ENCODE measurements at regions not wholly inside any gene's neighbourhood (a gene's known extent, or its start where the extent isn't known, plus 50 kb on each side); places are given as distances from the start of the nearest gene placed in this dataset.

DNA sequence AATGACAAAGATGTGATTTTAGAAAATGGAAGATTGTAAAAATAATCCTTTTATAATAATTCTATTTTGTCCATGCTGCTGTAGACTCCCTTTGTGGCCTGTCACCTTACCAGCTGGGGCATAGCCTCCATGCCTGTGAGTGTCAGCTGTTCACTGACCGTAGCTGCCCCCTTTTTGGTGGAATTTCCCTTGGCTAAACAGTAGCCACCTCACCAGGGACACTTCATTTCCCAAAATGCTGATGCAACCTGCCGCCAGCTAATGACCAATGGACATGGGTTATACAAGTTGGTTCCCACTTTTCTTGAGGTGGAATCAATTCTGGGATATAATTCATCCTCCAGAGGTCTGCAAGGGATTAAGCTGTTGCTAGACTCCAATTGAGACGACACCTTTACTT lies 368.4 kb downstream of the PRDM5 start:
- CTCF ChIA-PET = no interaction called here
- no peak overlapping the region for H3K18ac ChIP-seq (ENCODE audit: low read depth, low read length)

More for the DNA sequence above, 368.4 kb downstream of the PRDM5 start:
- dilution Hi-C loops (cut with HindIII; ENCODE audit: low sequenced_read_pairs, unreplicated experiment) (no loop called here), intact Hi-C loops (cut with micrococcal nuclease) (no loop called here), in situ Hi-C loops (cut with MboI; ENCODE audit: low sequenced_read_pairs) (no loop called here)
- ATAC-seq (ENCODE audit: low read depth) (no peak), DNase-seq (no peak)
- Histone ChIP-seq H3K27me3 (ENCODE audit: control insufficient read depth, insufficient read depth, low read length) (no peaks in the 10 kb centered on the region), H4K20me1 (ENCODE audit: insufficient read depth, low read length) (no peaks in the 10 kb centered on the region), H3K56ac (ENCODE audit: extremely low read depth, insufficient read depth, low read length) (no peak overlapping the region), H2AK9ac (replicated peaks; ENCODE audit: low read depth, low read length, poor library complexity) (no peak overlapping the region), H3K4ac (ENCODE audit: low read depth, low read length) (no peak overlapping the region), H2BK20ac (ENCODE audit: low read depth, low read length) (no peak overlapping the region), H3K14ac (replicated peaks; ENCODE audit: low read depth, low read length) (no peak overlapping the region), H3K79me1 (ENCODE audit: low read depth in 1 of 2, low read length in 2 of 2) (no peaks in the 10 kb centered on the region), H2BK15ac (ENCODE audit: low read depth, low read length) (no peak overlapping the region), H3K36me3 (ENCODE audit: control insufficient read depth, insufficient read depth, low read length) (no peaks in the 10 kb centered on the region), H3K27ac (ENCODE audit: insufficient read depth, low read length) (no peak overlapping the region), H2AK5ac (ENCODE audit: low read depth, low read length) (no peak overlapping the region), H2BK120ac (ENCODE audit: low read depth, low read length) (no peak overlapping the region), H3K9me3 (ENCODE audit: control insufficient read depth, insufficient read depth, low read length) (no peaks in the 10 kb centered on the region), H4K8ac (ENCODE audit: low read depth in 2 of 2, low read length in 2 of 2) (no peak overlapping the region), H4K5ac (ENCODE audit: low read depth, low read length) (no peak overlapping the region), H3K9me1 (ENCODE audit: insufficient read depth, low read length) (no peaks in the 10 kb centered on the region), H3K9ac (ENCODE audit: low read depth, low read length) (no peak overlapping the region), H2BK5ac (ENCODE audit: low read depth, low read length, poor library complexity, severe bottlenecking) (no peak overlapping the region), H2AFZ (replicated peaks; ENCODE audit: low read length, poor library complexity) (no peak overlapping the region), H3K23ac (ENCODE audit: low read depth, low read length) (no peak overlapping the region), H4K91ac (ENCODE audit: insufficient read depth, low read depth, low read length) (no peak overlapping the region), H3K4me3 (ENCODE audit: insufficient read depth, low read depth, low read length) (no peak overlapping the region), H3K4me1 (ENCODE audit: control insufficient read depth, insufficient read depth, low read length) (no peaks in the 10 kb centered on the region), H3K4me2 (ENCODE audit: low read depth, low read length) (no peak overlapping the region)
- no CpG with 5 or more reads among the region's 3 CpGs for WGBS, 2 experiments (ENCODE audit: extremely low coverage in 2 of 2, insufficient read length in 1 of 2)
- TF ChIP-seq CEBPB (IDR thresholded peaks at IDR 0.05; ENCODE audit: low read depth, low read length) (no peak), MXI1 (IDR thresholded peaks at IDR 0.05; ENCODE audit: borderline replicate concordance, low read depth, low read length) (no peak), SMC3 (IDR thresholded peaks at IDR 0.05; ENCODE audit: low read depth, low read length) (no peak), NFE2L2 (IDR thresholded peaks at IDR 0.05; ENCODE audit: low read depth, low read length) (no peak), MAZ (IDR thresholded peaks at IDR 0.05; ENCODE audit: borderline replicate concordance, low read depth, low read length) (no peak), RAD21 (IDR thresholded peaks at IDR 0.05; ENCODE audit: low read length) (no peak), POLR2A (IDR thresholded peaks at IDR 0.05; ENCODE audit: low read depth, low read length) (no peak), RCOR1 (IDR thresholded peaks at IDR 0.05; ENCODE audit: insufficient replicate concordance, low read length) (no peak), RFX5 (IDR thresholded peaks at IDR 0.05; ENCODE audit: low read depth, low read length) (no peak), MAFK (IDR thresholded peaks at IDR 0.05; ENCODE audit: low read depth, low read length) (no peak), BHLHE40 (IDR thresholded peaks at IDR 0.05; ENCODE audit: low read depth, low read length) (no peak), FOS (IDR thresholded peaks at IDR 0.05; ENCODE audit: low read depth, low read length) (no peak), CHD1 (IDR thresholded peaks at IDR 0.05; ENCODE audit: low read depth, low read length) (no peak)
- TF ChIP-seq, protein P1, sequence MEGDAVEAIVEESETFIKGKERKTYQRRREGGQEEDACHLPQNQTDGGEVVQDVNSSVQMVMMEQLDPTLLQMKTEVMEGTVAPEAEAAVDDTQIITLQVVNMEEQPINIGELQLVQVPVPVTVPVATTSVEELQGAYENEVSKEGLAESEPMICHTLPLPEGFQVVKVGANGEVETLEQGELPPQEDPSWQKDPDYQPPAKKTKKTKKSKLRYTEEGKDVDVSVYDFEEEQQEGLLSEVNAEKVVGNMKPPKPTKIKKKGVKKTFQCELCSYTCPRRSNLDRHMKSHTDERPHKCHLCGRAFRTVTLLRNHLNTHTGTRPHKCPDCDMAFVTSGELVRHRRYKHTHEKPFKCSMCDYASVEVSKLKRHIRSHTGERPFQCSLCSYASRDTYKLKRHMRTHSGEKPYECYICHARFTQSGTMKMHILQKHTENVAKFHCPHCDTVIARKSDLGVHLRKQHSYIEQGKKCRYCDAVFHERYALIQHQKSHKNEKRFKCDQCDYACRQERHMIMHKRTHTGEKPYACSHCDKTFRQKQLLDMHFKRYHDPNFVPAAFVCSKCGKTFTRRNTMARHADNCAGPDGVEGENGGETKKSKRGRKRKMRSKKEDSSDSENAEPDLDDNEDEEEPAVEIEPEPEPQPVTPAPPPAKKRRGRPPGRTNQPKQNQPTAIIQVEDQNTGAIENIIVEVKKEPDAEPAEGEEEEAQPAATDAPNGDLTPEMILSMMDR (conservative IDR thresholded peaks at IDR 0.05; ENCODE audit: low read depth, low read length) = no peak
- TF ChIP-seq, protein P2, sequence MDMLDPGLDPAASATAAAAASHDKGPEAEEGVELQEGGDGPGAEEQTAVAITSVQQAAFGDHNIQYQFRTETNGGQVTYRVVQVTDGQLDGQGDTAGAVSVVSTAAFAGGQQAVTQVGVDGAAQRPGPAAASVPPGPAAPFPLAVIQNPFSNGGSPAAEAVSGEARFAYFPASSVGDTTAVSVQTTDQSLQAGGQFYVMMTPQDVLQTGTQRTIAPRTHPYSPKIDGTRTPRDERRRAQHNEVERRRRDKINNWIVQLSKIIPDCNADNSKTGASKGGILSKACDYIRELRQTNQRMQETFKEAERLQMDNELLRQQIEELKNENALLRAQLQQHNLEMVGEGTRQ (IDR thresholded peaks at IDR 0.05; ENCODE audit: low read depth, low read length) = no peak
- TF ChIP-seq, protein P3, sequence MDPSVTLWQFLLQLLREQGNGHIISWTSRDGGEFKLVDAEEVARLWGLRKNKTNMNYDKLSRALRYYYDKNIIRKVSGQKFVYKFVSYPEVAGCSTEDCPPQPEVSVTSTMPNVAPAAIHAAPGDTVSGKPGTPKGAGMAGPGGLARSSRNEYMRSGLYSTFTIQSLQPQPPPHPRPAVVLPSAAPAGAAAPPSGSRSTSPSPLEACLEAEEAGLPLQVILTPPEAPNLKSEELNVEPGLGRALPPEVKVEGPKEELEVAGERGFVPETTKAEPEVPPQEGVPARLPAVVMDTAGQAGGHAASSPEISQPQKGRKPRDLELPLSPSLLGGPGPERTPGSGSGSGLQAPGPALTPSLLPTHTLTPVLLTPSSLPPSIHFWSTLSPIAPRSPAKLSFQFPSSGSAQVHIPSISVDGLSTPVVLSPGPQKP (IDR thresholded peaks at IDR 0.05; ENCODE audit: borderline replicate concordance, low read depth, low read length) = no peak
- no TSS peak for BruUV-seq (replicated peaks)
- POLR2A ChIA-PET (ENCODE audit: unreplicated experiment) = no interaction called here

Measured in IMR-90 (cell line).